HG02623 (cell line): ENCODE measurements at regions not wholly inside any gene's neighbourhood (a gene's known extent, or its start where the extent isn't known, plus 50 kb on each side); places are given as distances from the start of the nearest gene placed in this dataset.
A peak's percentile ranks its signal among the peaks of the same experiment; 100 is the strongest.
"Not testable (repeated sequence)": the region's sequence is repeated elsewhere in the genome, so short reads cannot be mapped to it uniquely, and the experiment has no call there.

Experiments used
- ATAC-seq: cut with Tn5 transposase; IDR thresholded peaks from one replicate; pipeline ENCODE4 v1.9.1; 2021; ENCODE audit warnings: moderate library complexity; ENCODE audit not compliant: unreplicated experiment

DNA sequence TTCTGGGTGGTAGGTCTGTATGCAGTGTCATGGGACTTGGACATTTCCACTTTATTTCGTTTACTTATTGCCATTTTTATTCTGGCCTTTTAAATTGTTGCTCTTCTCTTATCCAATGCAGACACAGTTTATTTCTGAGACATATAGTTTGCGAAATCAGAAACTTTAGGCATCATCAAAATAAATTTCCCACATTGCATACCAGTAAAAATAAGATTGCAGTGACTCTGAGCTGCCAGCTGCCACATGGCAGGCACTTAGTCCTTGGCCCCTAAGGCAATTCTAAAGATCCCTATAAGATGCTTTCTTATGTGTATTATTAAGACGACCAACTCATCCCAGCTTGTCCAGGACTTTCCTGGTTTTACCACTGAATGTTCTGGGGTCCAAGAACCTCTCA, 81.8 kb upstream of the ANKRD1 start:
- no peak for ATAC-seq

DNA sequence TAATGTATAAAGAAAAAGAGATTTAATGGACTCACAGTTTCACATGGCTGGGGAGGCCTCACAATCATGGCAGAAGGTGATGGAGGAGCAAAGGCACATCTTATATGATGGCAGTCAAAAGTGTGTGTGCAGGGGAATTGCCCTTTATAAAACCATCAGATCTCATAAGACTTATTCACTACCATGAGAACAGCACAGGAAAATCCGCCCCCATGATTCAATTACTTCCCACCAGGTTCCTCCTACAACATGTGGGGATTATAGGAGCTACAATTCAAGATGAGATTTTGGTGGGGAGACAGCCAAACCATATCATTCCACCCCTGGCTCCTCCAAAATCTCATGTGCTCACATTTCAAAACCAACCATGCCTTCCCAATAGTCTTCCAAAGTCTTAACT, 82.5 kb upstream of the ANKRD1 start:
- ATAC-seq, result not testable (repeated sequence)

DNA sequence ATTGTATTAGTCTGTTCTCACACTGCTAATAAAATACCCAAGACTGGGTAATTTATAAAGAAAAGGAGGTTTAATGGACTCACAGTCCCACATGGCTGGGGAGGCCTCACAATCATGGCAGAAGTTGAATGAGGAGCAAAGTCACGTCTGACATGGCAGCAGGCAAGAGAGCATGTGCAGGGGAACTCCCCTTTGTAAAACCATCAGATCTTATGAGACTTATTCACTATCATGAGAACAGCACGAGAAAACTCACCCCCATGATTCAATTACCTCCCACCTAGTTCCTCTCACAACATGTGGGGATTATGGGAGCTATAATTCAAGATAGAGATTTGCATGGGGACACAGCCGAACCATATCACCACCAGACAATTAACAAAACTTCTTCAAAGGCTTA, 84.4 kb upstream of the ANKRD1 start:
- ATAC-seq, result not testable (repeated sequence)

DNA sequence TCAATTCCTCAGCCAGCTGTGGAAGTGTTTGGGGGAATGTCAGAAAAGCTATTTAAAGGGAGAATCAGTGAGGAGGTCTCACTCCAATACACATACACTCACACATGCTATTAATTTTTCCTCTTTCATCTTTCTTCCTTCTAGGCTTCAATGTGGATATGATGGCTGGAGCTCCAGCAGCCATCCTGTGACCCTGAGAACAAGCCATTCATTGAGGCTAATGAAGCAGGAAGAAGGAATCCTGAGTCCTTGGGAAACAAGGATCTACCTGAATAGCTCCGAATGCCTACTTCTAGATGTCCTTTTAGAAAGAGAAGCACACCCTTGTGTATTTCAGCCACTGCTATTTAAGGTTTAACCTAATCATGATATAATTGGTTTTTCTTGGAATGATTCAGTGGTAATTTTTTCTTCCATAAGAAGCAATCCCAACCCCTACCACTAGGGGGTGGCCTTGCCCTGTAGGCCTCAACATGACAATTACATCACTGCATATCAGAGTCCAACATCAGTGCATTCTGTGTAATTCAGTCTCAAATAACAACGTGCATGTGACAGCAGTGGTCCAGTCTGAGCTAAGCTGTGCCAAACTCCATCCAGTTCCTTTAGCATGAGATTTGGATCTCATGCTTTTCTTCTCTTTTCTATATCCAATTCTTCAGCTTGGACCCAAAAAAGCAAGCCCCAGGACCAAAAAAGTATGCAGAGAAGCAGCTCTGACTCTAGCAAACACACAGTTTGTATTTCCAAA, 85.3 kb upstream of the ANKRD1 start:
- no peak for ATAC-seq

DNA sequence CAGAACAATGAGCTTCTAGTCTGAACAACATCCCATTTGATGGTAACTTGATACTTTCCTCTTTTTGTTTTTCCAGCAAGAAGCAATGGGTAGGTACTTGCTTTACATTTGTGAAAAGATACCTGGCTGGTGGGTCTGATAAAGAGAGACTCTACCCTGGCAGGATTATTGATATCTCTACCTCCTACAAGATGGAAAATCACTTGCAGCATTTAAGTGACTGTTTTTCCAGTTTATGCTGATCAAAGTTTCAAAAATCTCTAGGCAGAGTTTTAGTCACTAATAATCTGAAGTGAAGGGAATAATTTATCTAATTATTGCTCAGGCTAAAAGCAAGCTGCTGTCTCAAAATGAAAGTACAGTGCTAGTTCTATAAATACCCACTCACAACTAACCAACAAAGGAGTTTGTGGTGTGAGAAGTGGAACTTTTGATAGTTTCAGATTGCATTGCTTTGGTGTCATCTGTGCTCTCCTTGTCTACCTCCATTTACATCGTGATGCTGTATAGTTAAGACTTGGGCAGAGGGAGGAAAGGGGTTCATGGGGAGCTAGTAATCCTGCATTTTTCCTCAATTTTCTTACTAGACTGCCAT, 86.0 kb upstream of the ANKRD1 start:
- ATAC-seq, result peak; percentile 91

DNA sequence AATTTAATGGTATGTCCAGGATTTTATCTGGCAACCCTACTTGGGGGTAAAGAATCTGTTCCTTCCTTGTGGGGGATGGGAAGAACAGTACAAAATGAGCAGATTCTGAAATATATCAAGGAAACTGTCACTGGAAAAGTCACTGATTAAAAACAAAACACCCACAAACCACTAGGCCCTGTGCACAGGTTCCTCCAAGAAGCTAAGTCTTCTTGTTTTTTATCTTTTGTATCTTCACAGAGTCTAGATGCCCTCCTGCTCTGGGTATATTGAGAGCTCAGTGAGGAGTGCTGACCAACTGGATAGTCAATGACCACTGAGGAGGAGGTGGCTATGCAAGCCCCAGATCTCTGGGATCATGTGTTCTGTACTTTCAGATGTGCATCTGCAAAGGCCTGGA, 86.8 kb upstream of the ANKRD1 start:
- ATAC-seq, result no peak

DNA sequence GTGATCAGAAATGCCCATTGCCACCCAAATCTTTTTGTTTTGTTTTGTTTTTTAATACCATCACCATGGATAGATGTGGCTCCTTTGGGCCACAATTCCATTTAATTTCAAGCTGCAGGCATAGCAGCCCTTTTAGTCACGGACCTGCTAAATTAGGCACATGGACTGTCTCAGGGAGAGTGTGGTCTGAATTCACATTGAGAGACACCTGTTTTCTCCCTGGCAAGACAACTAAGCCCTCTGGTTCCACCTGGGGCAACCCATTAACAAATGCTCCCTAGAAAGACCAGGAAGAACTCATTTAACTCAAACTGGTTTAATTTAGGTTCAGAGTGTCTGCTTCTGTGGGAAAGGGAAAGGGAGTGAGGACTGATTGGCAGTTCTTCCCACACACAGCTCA, 88.2 kb upstream of the ANKRD1 start:
- ATAC-seq, result no peak

DNA sequence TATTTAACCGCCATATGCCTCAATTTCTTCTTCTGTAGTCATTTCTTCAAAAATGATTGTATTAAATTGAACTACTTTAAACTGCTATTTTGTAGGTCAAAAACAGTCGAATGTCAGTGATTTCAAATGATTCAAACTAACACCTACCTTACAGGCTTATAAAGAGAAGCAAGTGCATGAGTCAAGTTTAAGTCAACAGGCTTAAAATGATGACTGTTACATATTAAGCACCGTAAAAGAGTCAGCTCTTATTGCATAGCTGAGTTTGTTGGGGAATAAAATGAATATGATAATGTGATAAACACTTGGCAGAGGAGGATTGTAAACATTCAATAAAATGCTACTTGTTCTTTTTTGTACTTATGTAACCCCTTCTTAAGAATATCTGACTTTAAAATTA, 90.1 kb upstream of the ANKRD1 start:
- ATAC-seq, result no peak

DNA sequence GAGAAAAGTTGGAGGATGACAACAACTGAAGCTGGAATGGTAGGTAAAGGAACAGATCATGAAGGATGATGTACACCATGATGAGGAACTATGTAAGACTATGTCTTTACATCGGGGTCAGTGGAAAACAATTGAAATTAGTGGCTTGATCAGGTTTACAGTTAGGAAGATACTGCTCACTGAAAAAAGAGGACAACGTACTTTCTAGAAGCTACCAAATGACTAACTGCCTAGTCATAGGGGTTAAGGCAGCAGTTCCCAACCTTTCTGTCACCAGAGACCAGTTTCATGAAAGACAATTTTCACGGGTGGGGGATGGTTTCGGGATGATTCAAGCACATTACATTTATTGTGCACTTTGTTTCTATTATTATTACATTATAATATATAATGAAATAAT, 91.6 kb upstream of the ANKRD1 start:
- no peak for ATAC-seq

DNA sequence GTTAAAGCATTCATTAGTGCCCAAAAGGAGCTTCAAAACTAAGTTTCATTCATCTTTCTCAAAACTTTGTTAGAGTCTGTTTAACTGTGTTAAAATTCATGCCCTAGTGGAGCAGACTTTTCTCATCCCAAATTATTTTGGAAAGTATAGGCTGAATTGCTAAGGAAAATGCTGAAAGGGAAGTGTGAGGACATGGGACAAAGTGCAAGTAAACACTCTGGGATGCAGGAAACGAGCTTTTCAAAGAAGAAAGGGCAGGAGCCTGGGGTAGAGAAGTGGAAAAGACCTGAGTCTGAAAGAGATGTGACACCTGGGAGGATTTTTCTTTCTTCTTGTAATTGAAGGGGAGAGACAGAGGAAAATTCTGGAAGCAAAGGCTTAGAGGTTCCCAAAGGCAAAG, 93.1 kb upstream of the ANKRD1 start:
- no peak for ATAC-seq

DNA sequence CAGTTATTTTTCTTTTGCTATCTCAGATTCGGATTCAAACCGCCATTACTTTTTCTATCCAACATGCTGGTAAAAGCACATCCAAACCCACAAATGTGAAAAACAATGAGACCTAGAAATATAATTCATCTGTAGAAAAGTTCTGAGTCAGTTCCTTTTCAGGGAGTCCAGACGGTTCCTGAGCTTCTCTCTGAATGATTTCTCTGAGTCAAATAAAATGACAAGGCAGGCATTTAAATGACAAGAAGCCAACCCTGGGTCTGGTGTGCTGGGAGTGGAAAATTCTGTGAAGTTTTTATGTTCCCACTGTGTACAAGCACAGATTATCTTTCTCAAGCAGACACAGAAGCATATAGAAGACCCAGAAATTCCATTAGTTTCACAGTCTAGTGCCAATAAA, 96.3 kb upstream of the ANKRD1 start:
- ATAC-seq, result no peak

DNA sequence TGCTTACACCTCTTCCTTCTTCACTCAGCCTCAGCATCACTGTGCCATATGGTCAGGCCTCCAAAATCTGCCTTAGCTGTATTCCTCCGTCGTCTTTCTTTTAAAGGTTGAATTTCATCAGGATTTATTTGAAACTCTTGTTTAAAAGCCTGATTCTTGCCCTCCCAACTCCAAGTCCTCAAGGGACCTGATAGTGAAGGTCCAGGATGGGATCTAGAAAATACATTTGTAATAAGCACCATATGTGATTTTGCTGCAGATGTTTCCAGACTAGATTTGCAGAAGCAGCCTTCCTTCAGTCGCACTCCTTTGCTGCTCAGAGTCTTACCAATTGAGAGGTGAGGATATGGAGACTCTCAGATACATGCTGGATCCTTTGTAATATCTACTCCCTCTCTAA, 101.0 kb upstream of the ANKRD1 start:
- ATAC-seq, result no peak

DNA sequence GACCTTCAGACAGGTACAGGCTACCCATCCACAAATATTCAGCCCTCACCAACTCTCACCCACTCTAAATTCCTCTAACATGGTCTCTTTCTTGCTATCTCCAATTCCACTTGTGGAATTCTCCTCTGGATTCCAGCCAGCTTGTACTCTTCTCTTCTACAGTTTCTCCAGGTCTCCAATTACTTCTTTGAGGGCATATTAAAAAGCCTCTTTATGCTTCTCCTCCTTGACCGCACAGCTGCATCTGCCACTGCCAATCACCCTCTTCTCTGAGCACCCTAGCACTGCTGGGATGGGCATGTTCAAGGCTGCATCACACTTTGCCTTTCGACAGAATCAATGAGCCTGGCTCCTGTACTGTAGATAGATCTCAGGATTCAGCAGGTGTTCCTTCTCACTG, 101.5 kb upstream of the ANKRD1 start:
- ATAC-seq, result no peak

DNA sequence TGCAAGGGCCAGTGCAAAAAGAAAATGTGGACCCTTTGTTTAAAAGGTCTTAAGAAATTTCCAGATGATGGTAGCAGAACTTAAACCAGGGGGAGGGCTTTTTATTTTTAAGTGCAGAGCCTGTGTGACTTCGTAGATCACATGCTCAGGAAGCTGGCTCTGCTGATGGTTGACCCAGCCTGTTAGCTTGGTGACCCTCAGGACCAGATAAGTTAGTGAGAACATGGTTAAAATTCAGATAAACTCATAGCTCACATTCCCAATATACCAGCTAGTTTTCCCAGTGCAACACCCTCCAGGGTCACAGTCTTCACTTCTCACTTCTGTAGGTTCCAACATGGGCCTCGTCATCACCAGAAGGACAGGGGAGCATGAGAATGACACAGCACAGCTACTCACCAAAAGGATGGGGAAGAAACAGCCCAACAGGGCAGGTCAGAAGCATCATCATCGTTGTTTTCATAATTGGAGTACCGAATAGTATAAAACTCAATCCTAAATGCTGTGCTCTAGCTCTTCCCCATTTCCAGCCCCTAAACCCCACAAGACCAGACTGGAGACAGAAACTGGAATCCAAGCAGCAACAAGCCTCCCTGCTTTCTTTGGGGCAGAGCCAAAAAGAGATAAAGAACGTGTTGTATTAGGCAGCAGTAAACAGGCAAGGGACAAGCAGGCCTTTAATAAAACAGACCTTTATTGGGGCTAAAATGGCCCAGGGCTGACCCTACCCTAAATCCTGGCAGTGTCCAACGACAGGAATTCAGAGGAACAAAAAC, 102.2 kb upstream of the ANKRD1 start:
- no peak for ATAC-seq

DNA sequence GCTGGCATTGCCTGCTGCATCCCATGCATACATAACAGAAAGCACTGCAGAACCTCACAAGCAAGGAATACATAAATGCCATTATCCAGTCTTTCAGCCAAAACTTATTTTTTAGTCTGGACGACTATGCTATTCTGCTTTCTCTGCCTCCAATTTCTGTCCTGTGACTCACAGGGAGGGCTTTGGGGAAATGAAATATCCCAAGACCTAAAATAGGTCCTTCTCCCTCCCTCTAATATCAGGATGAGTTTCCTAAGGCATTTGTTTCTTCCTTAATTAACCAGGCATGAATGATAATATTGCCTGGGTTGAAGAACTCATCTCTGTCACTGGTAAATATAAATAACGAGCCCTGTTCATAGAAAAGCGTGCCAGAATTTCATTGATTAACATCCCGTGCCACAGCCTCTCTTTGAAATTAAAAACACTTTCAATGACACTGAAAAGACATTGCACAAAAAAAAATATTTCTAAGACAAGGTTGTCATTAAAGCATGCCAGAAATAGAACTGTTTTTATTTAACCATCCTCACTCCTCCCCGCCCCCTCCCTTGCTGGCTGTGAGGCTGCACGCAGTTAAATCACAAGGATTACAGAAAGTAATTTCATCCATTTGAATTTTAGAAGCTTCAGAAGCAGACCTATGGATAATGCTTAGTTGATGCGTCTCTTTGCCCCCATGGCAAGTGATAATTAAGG, 103.0 kb upstream of the ANKRD1 start:
- ATAC-seq, result no peak

DNA sequence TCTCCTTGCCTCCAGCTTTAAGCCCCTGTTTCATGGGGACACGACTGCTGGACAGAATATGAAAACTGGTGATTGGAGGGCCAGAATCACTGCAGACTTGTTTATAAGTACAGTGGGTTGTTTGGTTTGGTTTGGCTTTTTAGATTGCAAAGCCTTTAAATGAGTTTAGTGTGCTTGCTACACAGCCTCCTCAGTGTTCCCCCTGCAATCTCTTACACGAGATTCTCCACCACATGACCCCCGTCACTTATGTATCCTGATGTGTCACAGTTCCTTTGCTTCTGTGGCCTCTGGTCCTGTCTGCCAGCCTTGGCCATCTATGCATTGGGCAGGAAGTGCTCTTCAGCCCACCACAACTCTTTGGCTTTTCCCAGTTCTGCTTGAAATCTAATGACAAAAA, 103.7 kb upstream of the ANKRD1 start:
- ATAC-seq, result no peak

DNA sequence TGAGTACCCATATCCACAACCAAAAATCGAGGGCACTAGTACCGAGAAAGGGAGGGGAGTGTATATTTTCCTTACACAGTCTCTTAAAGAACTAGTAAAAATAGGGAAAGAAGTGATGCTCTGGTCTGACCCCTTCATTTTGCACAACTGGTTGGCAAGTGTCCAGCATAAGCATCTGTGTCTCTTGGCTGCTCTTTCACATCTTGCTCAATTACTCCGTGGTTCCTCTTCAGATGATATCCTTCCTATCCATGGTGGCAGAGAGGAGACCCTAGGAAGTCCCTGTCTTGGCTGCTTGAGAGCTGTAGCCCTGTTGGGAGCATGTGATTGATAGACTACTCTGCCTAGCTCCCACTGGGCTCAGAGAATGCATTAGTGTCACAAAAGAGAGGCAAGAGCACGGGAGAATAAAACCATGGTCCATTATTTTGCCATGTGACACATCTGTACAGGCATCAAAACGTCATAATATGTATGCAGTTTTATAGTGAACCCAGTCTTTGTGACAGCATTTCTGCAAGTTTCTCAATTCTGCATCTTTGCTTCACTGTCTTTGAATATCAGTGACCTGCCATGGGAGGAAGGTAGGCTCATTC, 111.8 kb upstream of the ANKRD1 start:
- ATAC-seq, result no peak

DNA sequence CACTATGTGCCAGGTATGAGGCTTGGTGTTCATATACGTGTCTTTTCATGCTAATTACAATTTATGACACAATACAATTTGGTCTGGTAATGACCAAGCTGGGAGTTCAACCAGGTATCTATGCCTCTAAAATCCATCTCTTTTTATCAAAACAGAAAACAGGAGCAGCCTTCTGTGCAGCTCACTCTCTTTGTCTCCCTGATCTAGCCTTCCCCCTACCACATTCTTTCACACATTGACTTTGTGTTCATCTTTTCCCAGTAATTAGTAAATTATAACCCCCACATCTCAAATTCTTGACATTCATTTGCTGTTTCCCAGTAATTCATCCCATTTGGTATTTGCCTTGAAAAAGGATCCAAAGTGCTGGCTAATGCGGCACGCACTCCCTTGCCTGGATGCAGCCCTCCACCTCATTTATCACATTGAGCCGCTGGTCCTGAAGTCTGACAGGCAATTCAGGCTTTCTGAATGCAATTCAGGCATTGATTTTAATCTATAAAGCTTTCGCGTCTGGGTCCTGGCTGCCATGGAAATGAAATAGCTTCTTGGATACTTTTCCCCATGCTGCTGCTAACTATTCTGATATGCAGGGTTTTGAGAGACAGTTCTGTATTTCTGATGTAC, 112.5 kb upstream of the ANKRD1 start:
- ATAC-seq, result no peak

DNA sequence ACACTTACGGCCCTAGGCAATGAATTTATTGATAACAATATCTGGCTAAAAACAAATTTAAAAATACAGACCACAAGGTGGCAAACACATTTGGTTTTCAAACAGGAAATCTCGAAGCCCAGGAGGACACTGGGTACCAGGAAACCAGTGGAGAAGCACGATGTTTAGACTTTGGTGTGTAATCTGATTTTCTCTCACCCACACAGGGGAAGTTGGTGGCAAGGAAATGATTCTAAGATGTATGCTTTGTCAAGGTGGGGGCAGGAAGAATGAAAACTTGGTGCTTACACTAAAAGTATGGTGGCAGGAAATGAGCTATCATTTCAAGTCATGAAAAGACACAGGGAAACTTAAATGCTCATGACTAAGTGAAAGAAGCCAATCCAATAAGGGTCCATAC, 113.2 kb upstream of the ANKRD1 start:
- ATAC-seq, result no peak

DNA sequence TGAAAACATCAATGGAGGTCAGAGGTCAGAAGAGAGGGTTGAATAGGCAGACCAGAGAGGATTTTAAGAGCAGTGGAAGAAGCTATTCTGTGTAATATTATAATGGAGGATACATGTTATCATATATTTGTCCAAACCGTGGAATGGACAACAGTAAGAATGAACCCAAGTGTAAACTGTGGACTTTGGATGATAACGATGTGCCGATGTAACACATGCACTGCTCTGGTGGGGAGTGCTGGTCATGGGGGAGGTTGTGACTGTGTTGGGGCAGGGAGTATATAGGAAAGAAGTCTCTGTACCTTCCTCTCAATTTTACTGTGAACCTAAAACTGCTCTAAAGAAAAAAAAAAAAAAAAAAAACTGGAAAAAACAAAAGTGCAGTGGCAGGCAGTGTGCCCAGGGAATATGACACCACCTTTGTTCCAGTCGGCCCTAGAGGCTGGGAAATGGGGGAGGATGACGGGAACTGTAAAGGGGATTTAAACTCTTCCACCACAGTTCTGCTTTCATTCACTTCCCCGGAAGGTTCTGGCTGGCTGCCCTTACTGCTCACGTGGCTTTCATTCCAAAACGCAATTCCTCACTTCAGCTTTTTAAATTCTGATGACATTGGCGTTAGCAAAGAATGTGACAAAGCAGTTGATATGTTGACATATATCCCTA, 113.7 kb upstream of the ANKRD1 start:
- ATAC-seq, result no peak
